Left renal pelvis (tissue), 4 donors: ENCODE measurements at regions not wholly inside any gene's neighbourhood (a gene's known extent, or its start where the extent isn't known, plus 50 kb on each side); places are given as distances from the start of the nearest gene placed in this dataset.
A peak's percentile ranks its signal among the peaks of the same experiment; 100 is the strongest.
"Not testable (repeated sequence)": the region's sequence is repeated elsewhere in the genome, so short reads cannot be mapped to it uniquely, and the experiment has no call there.

Source experiments
- DNase-seq, 4 donors: peaks; one replicate each; pipeline ENCODE4 v3.0.0-alpha.2; 2013; ENCODE audit warnings: low read depth in 4 of 4, low spot score in 3 of 4

- DNase-seq = no peak
Measured at GRCh38 chr10:2410049-2410448, 657.3 kb upstream of the PFKP start.

GRCh38 chr10:2401459-2401858, 664.1 kb upstream of the ADARB2 start:
- DNase-seq = no peak

GRCh38 chr10:2399482-2399881, 662.2 kb upstream of the ADARB2 start:
- no peak for DNase-seq

GRCh38 chr10:2392145-2392812, 655.0 kb upstream of the ADARB2 start:
- DNase-seq = peak in 1 of 4 donors; percentile 43

- no peak for DNase-seq
Measured at GRCh38 chr10:2387672-2388071, 650.3 kb upstream of the ADARB2 start.

GRCh38 chr10:2387261-2387660, 649.9 kb upstream of the ADARB2 start:
- no peak for DNase-seq

- no peak for DNase-seq
Measured at GRCh38 chr10:2380218-2380617, 642.9 kb upstream of the ADARB2 start.

GRCh38 chr10:2367083-2367482, 629.8 kb upstream of the ADARB2 start:
- no peak for DNase-seq

GRCh38 chr10:2366264-2366931, 629.1 kb upstream of the ADARB2 start:
- DNase-seq = no peak

- no peak for DNase-seq
Measured at GRCh38 chr10:2362331-2362730, 625.0 kb upstream of the ADARB2 start.

- no peak for DNase-seq
Measured at GRCh38 chr10:2358586-2358985, 621.3 kb upstream of the ADARB2 start.

GRCh38 chr10:2356670-2357069, 619.3 kb upstream of the ADARB2 start:
- DNase-seq = no peak

GRCh38 chr10:2351566-2351965, 614.2 kb upstream of the ADARB2 start:
- no peak for DNase-seq

GRCh38 chr10:2342206-2342605, 604.9 kb upstream of the ADARB2 start:
- DNase-seq = no peak

GRCh38 chr10:2340831-2341647, 603.7 kb upstream of the ADARB2 start:
- no peak for DNase-seq

GRCh38 chr10:2335626-2336025, 598.3 kb upstream of the ADARB2 start:
- DNase-seq = no peak

- DNase-seq = no peak
Measured at GRCh38 chr10:2334575-2334974, 597.2 kb upstream of the ADARB2 start.

- DNase-seq = no peak
Measured at GRCh38 chr10:2329082-2329481, 591.8 kb upstream of the ADARB2 start.

GRCh38 chr10:2326411-2326810, 589.1 kb upstream of the ADARB2 start:
- no peak for DNase-seq

GRCh38 chr10:2315045-2315485, 577.7 kb upstream of the ADARB2 start:
- DNase-seq = not testable (repeated sequence)

- no peak for DNase-seq
Measured at GRCh38 chr10:2306081-2306480, 568.8 kb upstream of the ADARB2 start.

- no peak for DNase-seq
Measured at GRCh38 chr10:2303169-2303568, 565.8 kb upstream of the ADARB2 start.
